ENCODE measurements at regions not wholly inside any gene's neighbourhood (a gene's known extent, or its start where the extent isn't known, plus 50 kb on each side); places are given as distances from the start of the nearest gene placed in this dataset.

DNA sequence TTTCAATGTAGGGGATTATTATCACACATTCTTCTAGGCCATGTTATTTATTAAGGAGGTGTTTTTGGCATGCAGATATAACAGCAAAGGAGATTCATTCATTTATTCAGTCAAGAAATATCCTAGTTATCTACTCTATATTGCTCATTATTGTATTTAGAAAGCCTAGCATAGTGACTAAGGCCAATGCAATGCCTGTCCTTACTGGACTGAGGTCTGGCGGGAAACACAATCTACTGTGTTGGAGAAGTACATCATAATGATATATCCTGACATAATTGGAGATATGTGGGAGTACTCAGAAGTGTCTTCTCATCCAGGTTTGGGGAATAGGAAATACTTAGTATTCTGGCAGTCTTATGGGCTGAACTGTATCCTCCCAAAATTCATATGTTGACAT lies 421.5 kb upstream of the USP24 start:
- DNase-seq = no peak

DNA sequence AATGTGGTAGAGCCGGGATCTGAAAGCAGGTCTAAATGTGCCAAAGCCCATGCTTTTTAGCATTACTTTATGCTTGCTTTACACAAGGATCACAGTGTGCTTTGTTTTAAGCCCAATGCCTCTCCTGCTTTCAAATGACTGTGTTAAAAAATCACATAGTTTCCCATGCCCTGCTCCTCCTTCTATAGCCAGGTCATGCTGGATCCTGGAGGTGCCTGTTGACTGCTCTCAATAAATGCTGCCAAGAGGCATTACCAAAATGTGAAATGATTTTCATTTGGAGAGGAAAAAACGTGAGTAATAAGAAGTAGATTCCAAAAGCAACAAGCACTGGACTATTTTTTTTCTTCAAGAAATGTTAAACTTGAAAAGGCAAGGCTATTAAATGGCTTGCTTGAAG lies 420.7 kb upstream of the USP24 start:
- DNase-seq = no peak

DNA sequence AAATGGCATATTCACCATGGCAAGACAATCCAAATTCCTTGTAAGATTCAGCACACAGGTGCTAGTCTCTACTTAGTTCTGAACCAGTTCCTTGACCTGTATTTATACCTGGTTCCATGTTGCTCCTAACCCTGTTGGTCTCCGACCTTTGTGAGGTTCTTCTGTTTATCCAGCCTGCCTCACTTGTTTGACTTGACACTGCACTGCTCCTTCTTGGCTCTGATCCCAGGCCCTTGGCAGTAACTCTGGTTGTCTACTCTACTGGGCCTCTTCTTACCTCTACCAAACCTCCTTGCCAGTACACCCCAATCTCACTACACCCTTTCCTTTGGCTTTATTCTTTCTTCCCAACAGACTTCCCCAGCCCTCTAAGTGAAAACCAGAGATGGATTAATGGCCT lies 419.4 kb upstream of the USP24 start:
- no peak for DNase-seq

DNA sequence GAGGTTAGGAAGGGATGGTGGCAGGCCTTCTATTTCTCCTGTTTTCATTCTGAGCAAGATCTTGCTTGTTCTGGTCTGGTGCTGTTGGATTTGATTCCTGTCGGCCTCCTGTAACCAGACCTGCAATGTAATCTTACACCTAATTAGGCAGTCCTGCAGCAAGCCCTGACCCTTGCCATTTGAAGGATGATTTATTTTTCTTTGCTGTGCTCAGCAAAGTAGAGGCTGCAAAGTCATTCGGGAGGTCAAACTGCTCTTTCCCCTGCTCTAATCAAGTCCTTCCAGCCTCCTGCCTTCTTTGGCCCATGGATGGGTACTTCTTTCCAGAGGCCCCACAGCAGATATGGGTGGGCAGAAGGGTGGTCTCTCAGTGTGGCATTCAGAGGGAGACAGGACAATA lies 417.7 kb upstream of the USP24 start:
- no peak for DNase-seq

DNA sequence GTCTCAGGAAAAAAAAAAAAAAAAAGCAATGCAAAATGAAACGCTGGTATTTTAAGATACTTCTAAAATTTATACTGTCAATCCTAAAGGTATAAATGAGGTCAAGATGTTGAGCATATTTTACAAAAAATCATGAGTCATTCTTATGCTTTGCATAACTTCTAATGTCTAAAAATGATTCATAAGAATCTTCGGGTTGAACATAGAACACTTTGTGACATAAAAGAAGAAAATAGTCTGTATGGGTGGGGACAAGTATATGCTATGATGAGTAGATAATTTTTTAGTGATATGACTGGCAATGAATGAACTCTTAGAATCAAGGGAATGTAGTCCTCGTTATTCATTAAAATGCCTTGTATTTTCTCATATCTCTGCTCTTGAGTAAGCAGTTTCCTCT lies 416.9 kb upstream of the USP24 start:
- no peak for DNase-seq

DNA sequence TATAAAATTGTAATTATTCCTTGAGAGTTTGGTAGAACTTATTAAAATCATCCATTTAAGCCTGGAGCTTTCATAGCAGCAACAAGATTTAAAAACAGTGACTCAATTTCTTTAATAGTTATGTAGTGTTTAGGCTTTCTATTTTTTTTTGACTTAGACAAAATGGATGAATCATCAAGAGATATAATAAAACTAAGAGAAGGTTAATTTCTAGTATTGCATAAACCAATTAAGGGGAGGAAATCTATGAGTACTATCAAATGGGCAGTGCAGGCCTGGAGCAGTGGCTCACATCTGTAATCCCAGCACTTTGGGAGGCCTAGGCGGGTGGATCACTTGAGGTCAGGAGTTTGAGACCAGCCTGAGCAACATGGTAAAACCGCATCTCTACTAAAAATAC lies 416.3 kb upstream of the USP24 start:
- DNase-seq = no peak

DNA sequence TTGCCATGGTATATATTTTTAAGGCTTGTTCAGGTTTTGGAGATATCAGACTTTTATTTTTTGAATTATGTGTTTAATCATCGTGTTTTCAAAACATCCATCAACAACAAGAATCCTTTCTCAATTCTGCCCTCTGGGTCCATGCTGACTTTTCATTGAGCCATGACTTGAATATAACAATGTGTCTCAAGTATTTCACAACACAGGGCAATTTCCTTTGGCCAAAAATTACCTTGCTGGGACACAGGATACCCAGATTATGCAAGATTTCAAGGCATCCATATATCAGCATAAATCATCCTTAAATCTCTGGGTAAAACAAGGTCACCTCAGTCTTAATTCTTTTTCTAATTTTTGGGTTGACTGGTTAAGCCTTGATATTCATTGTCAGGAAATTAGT lies 411.2 kb upstream of the USP24 start:
- no peak for DNase-seq

DNA sequence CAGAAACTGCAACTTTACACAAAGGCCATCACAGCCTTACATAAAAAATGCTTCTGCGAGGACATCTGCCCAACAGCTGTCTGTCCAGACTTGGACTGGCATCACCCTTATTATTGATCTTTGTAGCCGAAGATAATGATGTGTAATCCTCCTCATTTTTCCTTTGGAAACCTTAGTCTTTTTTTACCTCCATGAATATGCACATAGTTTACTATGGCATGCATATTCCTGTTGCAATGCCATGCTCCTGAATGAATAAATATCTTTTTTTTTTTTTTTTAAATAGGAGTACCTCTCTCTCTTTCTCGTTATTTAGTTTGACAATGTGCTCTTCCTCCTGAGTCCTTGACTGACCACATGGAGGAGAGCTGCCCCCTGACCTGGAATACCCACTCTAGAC lies 409.6 kb upstream of the USP24 start:
- DNase-seq = no peak

DNA sequence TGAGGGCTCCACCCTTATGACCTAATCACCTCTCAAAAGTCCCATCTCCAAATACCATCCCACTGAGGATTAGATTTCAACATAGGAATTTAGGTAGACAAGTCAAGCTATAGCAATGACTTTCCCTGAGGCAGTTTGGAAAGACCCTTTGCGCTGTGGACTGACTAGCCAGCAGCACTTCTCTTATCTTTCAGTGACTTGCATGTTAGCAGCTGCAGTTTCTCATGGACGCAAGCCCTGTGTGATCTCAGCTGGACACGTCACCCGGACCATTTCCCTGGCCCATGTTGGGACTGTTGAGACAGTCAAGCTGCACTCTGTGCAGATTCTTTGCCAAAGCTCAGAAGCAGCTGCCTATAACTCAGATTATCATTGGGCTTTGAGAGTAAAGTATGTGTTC lies 408.1 kb upstream of the USP24 start:
- no peak for DNase-seq

DNA sequence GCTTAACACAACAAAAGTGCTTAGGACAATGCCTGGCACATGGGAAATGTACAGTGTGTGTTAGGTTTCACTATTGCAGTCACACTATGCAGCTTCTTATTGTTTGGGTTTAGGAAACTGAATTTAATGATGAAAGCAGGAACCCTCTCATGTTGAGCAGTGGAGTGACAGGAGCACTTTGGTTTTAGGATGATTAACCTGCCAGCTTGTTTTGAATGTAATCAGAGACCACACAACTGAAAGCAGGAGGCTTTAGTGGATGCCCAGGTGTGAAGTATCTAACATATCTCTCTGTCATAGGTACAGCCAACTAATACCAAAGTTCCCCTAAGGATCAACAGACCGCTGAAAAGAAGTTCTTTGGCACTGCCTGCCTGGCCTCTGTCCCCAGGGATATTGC lies 406.9 kb upstream of the USP24 start:
- DNase-seq = no peak

DNA sequence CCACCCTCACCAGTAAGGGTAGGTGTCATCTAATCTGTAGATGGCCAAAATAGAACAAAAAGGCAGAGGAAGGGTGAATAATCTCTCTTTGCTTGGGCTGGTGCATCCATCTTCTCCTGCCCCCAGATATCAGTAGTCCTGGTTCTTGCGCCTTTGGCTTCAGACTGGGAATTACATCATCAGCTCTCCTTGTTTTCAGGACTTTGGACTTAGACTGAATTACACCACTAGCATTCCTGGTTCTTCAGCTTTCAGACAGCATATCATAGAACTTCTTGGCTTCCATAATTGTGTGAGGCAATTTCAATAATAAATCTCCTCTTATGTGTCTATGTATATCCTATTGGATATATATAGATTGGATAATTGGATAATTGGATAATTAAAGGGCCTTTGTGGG lies 403.0 kb upstream of the USP24 start:
- DNase-seq = no peak

DNA sequence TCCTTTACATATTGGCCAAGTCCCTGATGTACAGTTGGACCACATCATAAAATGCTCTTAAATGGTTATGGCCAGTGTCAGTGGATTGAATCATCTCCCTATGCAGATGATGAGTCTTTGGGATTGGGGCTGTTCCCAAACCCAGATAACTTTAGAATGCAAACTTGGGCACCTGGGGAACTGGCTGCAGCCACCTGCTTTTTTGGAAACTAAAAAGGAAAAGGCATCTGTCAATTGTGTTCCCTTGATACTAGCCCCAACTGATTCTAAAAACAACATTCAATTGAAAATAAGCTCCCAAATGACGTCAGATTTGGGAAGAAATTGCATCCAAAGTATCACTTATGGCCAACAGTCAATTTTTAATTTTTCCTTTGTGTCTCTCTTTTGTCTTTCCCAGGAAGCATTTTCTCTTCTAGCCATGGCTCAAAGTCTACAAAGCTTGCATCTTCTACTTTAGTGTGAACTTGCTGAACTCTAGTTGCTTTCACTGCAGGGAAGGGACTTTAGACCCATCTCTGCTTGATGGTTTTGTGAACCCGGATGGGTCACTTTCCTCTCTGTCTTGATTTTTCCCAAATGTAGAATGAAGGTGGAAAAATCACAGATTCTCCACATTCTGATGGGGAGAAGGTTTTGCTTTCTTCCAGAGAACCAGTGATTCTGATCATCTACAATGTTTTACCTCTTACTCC lies 402.3 kb upstream of the USP24 start:
- DNase-seq = no peak

DNA sequence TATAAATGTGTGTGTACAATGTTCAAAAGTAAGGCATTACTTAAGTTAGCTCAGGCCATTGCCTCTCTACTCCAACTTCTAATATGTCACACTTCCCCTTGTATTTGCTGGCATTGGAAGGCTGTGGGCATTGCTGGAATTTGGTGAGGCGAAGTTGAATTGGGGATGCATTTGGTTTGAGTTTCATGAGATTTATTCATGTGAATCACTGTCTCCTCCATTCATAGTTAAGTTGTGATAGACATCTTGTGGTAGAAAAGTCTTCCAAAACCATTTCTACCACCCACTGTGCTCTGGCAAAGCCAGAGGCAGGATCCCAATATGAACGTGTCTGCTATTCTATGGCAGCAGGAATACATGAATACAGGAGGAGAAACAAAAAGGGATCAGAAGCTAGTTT lies 397.8 kb upstream of the USP24 start:
- no peak for DNase-seq

DNA sequence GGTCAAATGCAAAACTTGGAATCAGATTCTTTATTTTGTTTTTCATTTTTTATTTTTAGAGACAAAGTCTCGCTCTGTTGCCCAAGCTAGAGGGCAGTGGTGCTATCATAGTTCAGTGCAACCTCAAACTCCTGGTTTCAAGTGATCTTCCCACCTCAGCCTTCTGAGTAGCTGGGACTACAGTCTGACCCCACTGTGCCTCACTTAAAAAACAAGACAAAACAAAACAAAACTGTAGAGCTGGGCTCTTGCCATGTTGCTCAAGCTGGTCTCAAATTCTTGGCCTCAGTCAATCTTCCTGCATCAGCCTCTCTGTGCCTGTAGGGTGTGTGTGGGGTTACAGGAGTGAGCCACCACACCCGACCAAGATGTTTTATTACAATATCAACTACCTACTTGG lies 396.0 kb upstream of the USP24 start:
- no peak for DNase-seq

DNA sequence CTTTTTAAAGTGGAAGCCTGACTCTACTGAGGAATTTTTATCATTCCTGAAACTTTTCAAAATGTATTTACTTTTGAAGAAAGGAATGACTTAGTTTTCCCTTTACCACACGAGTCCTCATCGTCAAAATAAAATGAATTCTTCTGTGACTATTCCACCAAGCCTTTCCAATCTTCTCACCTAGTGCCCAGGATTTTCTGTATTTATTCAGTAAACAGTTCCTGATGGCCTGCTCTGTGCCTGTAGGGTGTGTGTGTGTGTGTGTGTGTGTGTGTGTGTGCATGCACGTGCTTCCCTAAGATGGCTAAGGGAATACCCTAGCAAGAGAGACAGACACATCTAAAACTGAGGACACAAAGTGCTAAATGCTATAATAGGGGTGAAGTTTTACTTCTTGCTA lies 395.0 kb upstream of the USP24 start:
- DNase-seq = no peak

DNA sequence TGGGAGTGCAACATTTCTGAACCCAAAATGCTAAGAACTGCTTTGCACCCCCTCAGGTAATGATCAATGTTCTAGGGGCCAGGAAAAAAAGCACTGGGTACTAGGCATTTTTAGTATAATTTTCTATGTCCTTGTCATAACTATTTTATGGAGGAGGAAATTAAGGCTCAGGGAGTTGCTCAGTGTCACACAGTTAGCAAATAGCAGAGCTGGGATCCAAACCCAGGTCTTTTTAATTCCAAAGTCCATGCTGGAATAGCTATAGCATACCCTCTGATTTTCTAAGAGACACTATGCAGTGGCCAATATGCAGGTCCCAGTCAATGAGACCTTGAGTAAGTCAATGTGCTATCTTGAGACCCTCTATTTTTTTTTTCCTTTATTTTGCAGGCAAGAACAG lies 394.5 kb upstream of the USP24 start:
- no peak for DNase-seq

DNA sequence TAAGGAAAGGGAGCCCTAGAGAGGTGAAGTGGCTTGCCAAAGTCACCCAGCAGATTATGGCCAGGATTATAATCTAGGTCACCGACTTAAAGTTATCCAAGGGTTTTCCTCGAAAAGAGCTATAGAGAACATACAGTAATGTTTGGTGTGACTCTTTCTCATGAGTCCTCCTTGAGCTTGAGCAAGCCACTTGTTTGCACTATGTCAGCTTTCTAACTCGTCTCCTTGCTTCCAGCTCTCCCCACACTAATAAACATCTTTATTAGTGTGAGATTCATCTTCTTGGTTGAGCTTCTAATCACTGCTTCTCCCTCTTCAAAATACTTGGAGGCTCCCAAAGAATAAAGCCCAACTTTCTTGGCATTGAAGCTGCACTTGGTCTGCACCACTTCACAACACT lies 390.0 kb upstream of the USP24 start:
- no peak for DNase-seq

DNA sequence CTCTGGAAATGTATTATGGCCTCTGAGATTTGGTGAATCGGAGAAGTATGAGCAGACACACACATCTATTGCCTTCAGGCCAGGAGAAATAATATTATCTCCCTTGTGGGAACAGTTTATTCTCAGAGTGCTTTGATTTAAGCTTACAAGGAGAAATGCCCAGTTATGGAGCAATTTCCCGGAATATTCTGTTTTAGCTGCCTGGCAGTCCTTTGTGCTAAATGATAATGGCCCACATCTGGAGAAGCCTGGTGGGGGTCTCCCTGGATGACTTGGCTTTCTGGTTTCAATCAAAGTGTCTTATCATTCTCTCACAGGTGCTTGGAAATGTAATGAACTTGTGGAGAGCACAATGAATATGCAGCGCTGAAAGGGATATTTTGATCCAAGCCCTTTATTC lies 389.6 kb upstream of the USP24 start:
- no peak for DNase-seq

DNA sequence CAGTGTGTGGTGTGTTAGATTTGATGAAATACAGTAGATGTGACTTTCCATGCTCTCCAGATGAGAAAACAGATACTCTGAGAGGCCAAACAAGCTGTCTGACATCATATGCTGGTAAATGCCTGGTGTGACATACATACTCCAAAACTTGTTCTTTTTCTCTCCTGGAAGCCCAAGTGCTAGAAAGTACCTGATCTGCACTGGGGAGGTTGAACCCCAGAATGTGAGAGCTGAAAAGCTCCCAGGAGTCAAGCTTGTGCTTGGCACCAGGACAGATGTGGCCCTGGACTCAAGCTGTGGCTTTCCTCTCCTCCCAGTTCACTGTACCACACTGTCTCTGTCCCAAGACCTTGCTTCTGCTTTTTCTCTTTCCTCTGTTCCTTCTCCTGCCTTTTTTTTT lies 389.0 kb upstream of the USP24 start:
- no peak for DNase-seq

DNA sequence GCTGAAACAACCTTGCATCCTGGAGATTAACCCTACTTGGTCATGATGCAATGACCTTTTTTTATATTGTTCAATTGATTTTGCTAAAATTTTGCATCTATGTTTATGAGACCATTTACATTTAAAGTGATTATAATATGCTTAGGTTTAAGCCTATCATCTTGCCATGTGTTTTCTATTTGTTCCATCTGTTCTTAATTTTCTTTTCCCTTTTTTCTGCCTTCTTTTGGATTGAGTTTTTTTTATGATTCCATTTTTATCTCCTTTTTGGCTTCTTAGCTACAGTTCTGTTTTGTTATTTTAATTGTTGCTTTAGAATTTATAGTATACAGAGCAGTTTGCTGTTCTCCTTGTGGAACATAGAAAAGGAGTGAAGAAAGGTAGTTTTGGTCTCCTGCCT lies 385.1 kb upstream of the USP24 start:
- no peak for DNase-seq

DNA sequence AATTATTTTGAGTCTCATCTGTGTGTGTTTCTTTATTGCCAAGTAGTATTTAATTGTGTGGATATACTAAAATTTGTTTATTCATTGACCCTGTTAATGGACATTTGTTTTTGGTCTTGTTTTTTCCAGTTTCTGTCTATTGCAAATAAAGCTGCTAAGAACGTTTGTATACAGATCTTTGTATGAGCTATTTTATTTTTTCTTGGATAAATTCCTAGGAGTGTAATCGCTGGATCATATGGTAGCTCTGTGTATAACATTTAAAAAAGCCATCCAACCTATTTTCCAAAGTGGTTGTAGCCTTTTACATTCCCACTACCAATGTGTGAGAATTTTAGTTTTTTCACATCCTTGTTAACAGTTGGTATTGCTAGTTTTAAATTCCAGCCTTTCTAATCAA lies 382.7 kb upstream of the USP24 start:
- DNase-seq = no peak

DNA sequence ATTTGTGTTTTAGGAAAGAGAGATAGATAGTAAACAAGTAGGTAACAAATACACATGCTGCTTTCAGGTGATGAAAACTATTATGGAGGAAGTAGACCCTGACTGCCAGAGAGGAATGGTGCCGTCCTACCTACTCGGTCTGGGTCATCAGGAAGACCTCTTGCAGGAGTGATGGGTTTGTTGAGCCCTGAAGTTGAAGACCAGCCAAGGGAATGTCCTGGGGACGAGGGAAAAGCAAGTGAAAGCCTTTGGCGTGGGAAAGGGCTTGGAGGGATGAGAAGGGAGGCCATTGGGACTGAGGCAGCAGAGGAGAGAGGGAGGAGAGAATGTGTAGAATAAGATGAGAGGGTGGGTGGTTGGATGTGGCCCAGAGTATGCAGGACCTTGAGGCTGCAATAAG lies 379.5 kb upstream of the USP24 start:
- no peak for DNase-seq

DNA sequence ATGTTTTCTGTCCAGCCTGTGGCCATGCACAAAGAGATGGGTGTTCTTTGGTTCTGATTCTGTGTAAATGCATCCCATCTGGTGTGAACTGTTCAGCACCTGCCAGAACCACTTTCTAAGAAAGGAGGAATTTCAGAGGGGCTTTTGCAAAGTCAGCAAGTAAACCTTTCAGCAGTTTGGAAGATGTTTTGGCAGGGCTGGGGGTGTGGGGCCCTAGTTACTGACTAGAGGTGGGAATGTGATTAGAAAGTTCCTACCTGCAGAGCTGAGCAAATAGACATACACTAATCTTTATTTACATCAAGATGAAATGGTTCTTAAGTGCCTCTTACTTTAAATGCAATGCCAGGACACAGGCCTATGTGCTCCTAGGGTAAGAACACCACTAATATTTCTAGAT lies 378.1 kb upstream of the USP24 start:
- no peak for DNase-seq

DNA sequence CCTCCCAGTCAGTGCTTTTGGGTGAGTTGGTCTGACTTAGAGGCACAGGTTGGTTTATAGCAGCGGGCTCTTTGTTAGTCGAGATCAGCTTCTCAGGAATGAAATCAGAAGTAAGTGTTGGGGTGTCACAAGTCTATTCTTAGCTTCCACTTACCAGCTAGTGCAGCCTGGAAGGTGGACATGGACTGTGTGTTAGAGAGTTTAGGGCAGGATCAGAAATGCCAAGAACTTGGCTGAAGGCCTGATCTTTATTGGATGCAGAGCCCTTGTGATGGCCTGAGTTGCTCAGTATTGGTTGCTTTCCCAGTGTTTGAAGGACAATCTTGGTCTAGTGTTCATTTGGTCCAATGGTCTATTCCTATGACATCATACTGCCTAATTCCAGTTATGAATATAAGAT lies 377.0 kb upstream of the USP24 start:
- no peak for DNase-seq

DNA sequence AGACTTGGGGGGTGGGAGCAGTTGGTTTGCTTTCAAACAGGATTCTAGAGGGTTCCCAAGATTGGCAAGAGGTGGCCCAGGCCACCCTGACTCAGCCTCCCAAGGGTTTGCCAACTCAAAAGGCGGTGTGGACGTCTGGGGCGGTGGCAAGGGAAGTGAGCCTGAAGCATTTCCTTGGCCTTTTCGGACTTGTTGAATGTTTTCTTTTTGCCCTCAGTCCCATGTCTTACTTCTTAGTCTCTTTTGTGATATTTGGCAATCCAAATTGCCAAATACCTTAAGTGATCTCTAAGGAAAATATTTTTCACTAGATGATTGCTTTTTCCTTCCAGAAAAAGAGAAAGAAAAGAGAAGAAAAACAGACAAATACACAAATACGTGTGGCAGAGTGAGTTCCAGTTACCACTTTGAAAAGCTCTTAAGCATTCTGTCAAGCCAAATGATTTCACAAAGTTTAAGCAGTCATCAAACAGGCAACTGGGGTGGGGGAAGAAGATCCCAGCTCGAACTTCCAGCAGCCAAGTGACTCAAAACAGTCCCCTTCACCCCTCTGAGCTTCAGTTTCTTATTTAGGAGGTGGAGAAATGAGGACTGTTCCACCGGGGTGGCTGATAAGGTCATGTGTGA lies 374.6 kb upstream of the USP24 start:
- no peak for DNase-seq
